Activated T-cell treated with anti-CD3 and anti-CD28 coated beads, Interleukin-2, amount 50 U/mL, for 24 hours (primary cell): ENCODE measurements at regions not wholly inside any gene's neighbourhood (a gene's known extent, or its start where the extent isn't known, plus 50 kb on each side); places are given as distances from the start of the nearest gene placed in this dataset.

Experiments used
- DNase-seq: peaks from one replicate; pipeline ENCODE4 v3.0.0-alpha.2; 2020
- H3K27ac Mint-ChIP-seq: 2 replicates; pipeline ENCODE4 v1.8.0; 2020; ENCODE audit warnings: mild to moderate bottlenecking, mixed read lengths
- H3K27me3 Mint-ChIP-seq: 2 replicates; pipeline ENCODE4 v1.8.0; 2020; ENCODE audit warnings: mixed read lengths
- H3K36me3 Mint-ChIP-seq: 2 replicates; pipeline ENCODE4 v1.8.0; 2020; ENCODE audit warnings: low read depth, mixed read lengths
- H3K4me1 Mint-ChIP-seq: 2 replicates; pipeline ENCODE4 v1.8.0; 2020; ENCODE audit warnings: low read depth, mixed read lengths
- H3K4me3 Mint-ChIP-seq: 2 replicates; pipeline ENCODE4 v1.8.0; 2020; ENCODE audit warnings: mild to moderate bottlenecking, moderate library complexity, mixed read lengths
- H3K9me3 Mint-ChIP-seq: 2 replicates; pipeline ENCODE4 v1.8.0; 2020; ENCODE audit warnings: mixed read lengths

DNA sequence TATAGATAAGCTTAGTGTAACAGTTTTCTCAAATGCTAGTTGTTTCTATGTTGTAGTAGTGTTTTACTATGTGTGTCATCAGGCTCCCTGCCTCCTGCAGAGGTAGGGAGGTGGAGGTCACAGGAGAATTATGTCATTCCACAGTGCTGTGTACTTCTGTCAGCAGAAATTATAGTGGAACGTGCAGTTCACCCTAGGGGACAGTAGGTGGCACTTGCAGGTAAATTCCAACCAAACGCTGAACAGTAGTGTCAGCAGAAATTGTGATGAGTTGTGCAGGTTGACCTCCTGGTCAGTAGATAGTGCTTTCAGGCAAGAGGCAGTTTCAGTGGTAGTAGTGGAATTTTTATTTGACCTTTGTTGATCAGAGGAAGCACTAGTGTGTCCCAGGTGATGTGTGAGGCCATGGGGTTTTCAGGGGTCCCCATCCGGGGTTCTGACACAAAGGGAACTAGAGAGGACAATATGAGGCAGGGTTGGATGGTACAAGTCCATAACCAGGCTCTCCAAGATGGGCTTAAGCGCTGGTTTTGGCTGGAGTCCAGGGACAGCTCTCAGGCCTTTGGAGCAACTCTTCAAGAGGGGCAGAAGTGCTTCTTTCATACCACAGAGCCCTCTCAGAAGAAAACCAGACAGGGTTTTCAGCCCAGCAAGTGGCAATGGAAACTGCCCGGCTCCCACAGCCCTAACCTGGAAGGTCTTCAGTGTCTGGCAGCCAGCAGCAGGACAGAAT lies 402.9 kb downstream of the CYLC2 start:
- Mint-ChIP-seq H3K4me3 (no peak overlapping the region), H3K36me3 (no peaks in the 10 kb centered on the region), H3K9me3 (no peaks in the 10 kb centered on the region), H3K27ac (no peak overlapping the region), H3K4me1 (no peaks in the 10 kb centered on the region), H3K27me3 (no peaks in the 10 kb centered on the region)
- peak; percentile 30 for DNase-seq

DNA sequence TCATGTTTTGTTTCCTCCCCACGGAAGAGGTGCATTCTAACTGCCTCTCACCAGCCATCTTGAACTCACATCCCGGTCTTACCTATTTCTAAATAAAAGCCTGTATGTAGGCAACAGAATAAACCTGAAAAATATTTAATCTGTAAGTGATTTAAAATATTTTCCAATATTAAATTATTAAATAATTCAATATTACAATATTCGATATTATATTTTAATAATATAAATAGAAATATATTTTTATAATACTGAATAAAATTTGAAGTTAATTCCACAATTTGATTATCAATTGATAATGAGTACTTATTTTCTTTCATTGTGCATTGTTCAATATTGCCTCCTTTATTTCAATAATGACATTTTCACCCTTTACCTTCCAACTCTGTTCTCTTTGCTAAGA lies 404.4 kb downstream of the CYLC2 start:
- no peak overlapping the region for H3K4me3 Mint-ChIP-seq
- H3K36me3 Mint-ChIP-seq = no peaks in the 10 kb centered on the region
- no peaks in the 10 kb centered on the region for H3K4me1 Mint-ChIP-seq
- H3K27ac Mint-ChIP-seq = no peak overlapping the region
- no peaks in the 10 kb centered on the region for H3K27me3 Mint-ChIP-seq
- DNase-seq = no peak
- H3K9me3 Mint-ChIP-seq = no peaks in the 10 kb centered on the region

DNA sequence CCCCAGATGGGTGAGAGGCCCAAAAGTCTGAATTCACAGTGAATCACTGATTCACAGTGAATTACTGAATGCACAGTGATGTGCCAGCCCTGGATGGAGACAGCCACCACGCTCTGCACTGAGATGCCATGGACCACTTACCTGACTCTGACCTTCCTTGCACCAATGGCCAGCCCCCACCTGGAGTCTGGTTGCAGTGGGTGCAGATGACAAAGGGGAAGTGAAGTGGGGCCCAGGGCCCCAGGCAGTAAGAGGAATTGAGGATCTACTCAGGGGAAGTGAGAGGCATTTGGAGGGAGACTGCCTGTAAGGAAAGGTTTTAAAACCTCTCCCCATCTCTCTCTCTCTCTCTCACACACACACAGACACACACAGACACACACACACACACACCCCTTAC lies 412.1 kb downstream of the CYLC2 start:
- no peak overlapping the region for H3K4me3 Mint-ChIP-seq
- H3K9me3 Mint-ChIP-seq = no peaks in the 10 kb centered on the region
- H3K27me3 Mint-ChIP-seq = no peaks in the 10 kb centered on the region
- no peaks in the 10 kb centered on the region for H3K36me3 Mint-ChIP-seq
- no peak for DNase-seq
- H3K4me1 Mint-ChIP-seq = no peaks in the 10 kb centered on the region
- H3K27ac Mint-ChIP-seq = no peak overlapping the region

DNA sequence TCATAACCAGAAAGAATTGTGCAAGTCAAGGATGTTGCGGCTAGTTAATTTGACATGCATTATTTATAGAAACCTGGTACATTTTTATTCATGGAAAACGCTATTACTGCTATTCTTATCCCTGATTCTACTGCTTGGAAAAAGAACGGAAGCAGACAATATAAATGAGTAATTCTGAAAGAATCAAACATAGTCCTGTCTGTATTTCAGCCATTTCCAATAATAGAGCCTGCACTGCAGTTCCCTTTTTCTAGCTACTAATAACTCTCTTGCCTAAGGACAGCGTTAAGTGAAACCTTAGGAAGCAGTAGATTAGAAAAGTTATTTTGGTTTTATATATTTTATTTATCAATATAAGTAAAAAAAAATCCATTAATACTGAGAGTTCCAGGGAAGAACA lies 414.9 kb downstream of the CYLC2 start:
- H3K27ac Mint-ChIP-seq = no peak overlapping the region
- no peak overlapping the region for H3K4me3 Mint-ChIP-seq
- DNase-seq = no peak
- no peaks in the 10 kb centered on the region for H3K9me3 Mint-ChIP-seq
- H3K4me1 Mint-ChIP-seq = no peaks in the 10 kb centered on the region
- H3K27me3 Mint-ChIP-seq = no peaks in the 10 kb centered on the region
- no peaks in the 10 kb centered on the region for H3K36me3 Mint-ChIP-seq

DNA sequence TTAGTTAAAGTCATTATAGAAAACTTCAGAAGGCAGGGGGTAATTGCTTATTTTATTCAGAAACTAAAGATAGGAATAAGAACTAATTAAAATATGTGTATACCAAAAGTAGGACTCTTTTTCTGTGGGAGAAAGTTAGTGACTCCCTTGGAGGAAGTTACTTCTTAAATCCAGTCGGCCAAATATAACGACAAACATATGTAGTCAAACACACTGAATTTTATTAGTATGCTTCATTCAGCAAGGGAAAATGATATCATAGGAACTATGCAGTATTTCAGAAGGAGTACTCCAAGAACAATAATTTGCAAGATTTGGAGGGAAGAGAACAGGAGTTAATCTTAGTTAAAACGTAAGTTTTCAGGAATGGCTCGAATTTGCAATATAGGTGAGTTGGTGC lies 432.6 kb downstream of the CYLC2 start:
- DNase-seq = no peak
- H3K9me3 Mint-ChIP-seq = peaks cover 2% of the 10 kb centered on the region
- no peaks in the 10 kb centered on the region for H3K27me3 Mint-ChIP-seq
- H3K4me3 Mint-ChIP-seq = no peak overlapping the region
- no peak overlapping the region for H3K27ac Mint-ChIP-seq
- H3K4me1 Mint-ChIP-seq = no peaks in the 10 kb centered on the region
- H3K36me3 Mint-ChIP-seq = no peaks in the 10 kb centered on the region

DNA sequence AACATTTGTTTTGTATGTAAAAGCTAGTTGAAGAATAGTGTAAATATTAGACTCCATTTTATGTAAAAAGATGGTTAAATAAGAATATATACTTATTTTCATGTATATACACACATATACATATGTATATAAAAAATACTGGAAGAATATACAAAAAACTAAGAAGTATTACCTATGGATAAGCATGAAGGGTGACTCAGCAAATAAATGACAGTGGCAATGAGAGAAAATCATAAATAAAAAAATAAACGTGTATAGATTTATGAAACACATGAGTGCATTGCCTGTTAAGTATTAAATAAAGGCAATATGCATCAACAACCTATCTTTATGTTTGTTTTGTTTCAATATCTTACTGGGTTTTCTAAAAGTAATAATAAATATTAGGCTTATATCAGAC lies 435.3 kb downstream of the CYLC2 start:
- Mint-ChIP-seq H3K27ac (no peak overlapping the region), H3K4me3 (no peak overlapping the region), H3K9me3 (peaks cover 2% of the 10 kb centered on the region), H3K27me3 (no peaks in the 10 kb centered on the region), H3K4me1 (no peaks in the 10 kb centered on the region), H3K36me3 (no peaks in the 10 kb centered on the region)
- DNase-seq = no peak

DNA sequence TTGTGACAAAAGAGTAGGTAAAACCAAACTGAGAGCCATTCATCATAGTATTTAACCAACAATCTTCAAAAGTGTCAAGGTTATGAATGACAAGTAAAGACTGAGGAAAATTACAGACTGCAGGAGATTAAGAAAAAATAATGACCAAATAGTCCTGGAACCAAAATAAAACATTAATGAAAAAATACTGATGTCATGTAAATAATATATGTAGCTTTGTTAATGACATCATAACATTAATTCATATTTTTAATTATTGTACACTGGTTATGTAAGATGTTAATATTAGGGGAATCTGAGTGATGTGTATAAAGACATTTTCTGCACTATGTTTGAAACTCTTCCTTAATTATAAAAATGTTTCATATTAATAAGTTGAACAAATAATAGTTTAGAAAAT lies 436.7 kb downstream of the CYLC2 start:
- Mint-ChIP-seq H3K4me3 (no peak overlapping the region), H3K27me3 (no peaks in the 10 kb centered on the region), H3K36me3 (no peaks in the 10 kb centered on the region), H3K9me3 (peaks cover 2% of the 10 kb centered on the region), H3K4me1 (no peaks in the 10 kb centered on the region), H3K27ac (no peak overlapping the region)
- DNase-seq = no peak

DNA sequence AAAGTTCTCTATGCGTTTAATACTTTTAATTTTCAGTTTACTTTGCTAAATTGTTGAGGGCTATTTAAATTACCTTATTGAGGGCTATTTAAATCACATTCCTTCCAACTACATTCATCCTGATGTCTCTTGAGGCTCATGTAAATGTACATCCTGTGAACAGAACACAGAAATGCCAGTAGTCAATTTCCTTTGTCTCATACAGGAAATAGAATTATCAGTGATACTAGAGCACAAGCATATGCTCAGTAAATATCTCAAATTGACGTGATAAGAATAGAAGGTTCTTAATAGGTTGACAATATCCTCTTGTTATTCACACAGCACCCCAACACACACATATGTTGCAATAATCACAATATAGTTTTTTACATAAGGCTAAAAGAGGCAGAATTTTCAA lies 449.0 kb downstream of the CYLC2 start:
- DNase-seq = no peak
- H3K4me3 Mint-ChIP-seq = no peak overlapping the region
- H3K27ac Mint-ChIP-seq = no peak overlapping the region
- H3K27me3 Mint-ChIP-seq = no peaks in the 10 kb centered on the region
- no peaks in the 10 kb centered on the region for H3K9me3 Mint-ChIP-seq
- no peaks in the 10 kb centered on the region for H3K36me3 Mint-ChIP-seq
- H3K4me1 Mint-ChIP-seq = no peaks in the 10 kb centered on the region

DNA sequence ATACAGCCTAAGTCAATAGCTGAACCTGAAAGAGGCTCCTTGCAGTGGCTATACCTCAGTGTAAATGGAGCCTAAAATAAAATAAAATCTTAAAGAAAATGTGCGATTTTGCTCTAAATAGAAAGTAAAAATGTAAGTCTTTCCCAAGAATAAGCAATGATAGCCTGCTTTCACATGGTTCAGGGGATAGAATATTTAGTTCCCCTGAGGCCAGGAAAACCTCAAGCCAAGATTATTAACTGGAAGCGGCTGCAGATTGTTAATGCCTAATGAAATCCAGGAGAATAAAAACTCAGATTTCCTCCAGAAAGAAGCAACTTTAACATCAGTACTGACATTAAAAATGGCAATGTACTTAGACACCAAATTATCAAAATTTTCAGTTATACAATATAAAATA lies 463.7 kb downstream of the CYLC2 start:
- no peak overlapping the region for H3K27ac Mint-ChIP-seq
- H3K4me3 Mint-ChIP-seq = no peak overlapping the region
- H3K27me3 Mint-ChIP-seq = no peaks in the 10 kb centered on the region
- H3K36me3 Mint-ChIP-seq = no peaks in the 10 kb centered on the region
- peaks cover 11% of the 10 kb centered on the region for H3K9me3 Mint-ChIP-seq
- no peak for DNase-seq
- no peaks in the 10 kb centered on the region for H3K4me1 Mint-ChIP-seq

DNA sequence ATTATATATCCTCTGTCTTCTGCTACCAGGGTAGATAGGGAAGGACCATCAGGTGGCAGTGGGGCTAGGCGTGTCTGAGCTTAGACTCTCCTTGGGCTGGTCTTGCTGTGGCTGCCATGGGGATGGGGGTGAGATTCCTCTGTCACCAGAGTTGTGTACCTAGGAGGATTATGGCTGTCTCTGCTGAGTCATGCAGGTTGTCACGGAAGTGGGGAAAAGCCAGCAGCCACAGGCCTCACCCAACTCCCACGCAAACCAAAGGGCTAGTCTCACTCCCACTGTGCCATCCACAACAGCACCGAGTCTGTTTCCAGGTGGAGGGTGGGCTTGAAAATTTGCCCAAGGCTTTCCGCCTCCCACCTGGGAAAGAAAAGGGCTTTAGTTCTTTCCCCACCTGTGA lies 476.1 kb downstream of the CYLC2 start:
- no peaks in the 10 kb centered on the region for H3K36me3 Mint-ChIP-seq
- H3K27me3 Mint-ChIP-seq = no peaks in the 10 kb centered on the region
- H3K4me3 Mint-ChIP-seq = no peak overlapping the region
- DNase-seq = no peak
- H3K4me1 Mint-ChIP-seq = no peaks in the 10 kb centered on the region
- no peak overlapping the region for H3K27ac Mint-ChIP-seq
- H3K9me3 Mint-ChIP-seq = peaks cover 19% of the 10 kb centered on the region

DNA sequence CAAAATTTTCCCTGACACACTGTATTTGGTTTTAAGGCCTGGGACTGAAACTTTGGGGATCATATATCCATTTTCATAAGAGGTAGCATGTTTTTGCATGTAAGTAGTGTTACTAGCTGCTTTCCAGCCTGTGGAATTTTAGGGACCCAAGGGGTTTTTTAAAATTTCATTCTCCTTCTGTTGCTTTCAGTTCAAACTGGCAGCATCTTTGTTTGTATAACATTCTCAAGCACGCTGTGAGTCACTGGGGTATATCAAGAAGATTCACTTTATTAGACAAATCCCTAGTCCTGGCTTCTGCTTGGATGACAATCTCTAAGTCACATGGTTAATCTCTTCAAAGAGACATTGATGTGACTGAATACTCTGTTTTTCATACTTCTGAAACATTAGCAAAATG lies 479.0 kb downstream of the CYLC2 start:
- Mint-ChIP-seq H3K27ac (no peak overlapping the region), H3K9me3 (peaks cover 12% of the 10 kb centered on the region), H3K27me3 (no peaks in the 10 kb centered on the region), H3K4me1 (no peaks in the 10 kb centered on the region), H3K4me3 (no peak overlapping the region), H3K36me3 (no peaks in the 10 kb centered on the region)
- no peak for DNase-seq

DNA sequence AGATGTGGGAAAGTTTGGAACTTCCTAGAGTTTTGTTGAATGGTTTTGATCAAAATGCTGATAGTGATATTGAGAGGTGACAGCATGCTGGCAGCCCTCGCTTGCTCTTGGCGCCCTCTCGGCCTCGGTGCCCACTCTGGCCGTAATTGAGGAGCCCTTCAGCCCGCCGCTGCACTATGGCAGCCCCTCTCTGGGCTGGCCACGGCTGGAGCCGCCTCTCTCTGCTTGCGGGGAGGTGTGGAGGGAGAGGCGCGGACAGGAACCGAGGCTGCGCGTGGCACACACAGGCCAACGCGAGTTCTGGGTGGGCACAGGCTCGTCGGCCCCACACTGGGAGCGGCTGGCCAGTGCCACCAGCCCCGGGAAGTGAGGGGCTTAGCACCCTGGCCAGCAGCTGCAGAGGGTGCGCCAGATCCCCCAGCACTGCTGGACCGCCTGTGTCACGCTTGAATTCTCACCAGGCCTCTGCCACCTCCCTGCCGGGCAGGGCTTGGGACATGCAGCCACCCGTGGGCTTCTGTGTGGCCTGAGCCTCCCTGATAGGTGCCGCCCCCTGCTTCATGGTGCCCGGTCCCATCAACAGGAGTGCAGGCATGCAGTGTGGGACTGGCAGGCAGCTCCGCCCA lies 488.5 kb downstream of the CYLC2 start:
- H3K27ac Mint-ChIP-seq = no peak overlapping the region
- DNase-seq = no peak
- H3K4me1 Mint-ChIP-seq = no peaks in the 10 kb centered on the region
- no peak overlapping the region for H3K4me3 Mint-ChIP-seq
- no peaks in the 10 kb centered on the region for H3K27me3 Mint-ChIP-seq
- H3K36me3 Mint-ChIP-seq = no peaks in the 10 kb centered on the region
- H3K9me3 Mint-ChIP-seq = peaks cover 6% of the 10 kb centered on the region

DNA sequence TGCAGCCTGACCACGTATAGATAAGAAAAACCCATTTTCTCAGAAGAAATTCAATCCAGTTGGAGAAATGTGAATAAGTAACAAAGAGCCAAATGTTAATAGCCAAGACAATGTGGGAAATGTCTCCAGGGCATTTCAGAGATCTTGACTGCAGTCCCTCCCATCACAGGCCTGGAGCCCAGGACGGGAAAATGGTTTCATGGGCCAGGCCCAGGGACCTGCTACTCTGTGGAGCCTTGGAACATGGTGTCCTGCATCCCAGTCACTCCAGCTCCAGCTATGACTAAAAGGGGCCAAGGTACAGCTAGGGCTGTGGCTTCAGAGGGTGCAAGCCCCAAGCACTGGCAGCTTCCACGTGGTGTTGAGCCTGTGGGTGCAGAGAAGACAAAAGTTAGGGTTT lies 490.0 kb downstream of the CYLC2 start:
- Mint-ChIP-seq H3K27ac (no peak overlapping the region), H3K4me3 (no peak overlapping the region), H3K27me3 (no peaks in the 10 kb centered on the region), H3K36me3 (no peaks in the 10 kb centered on the region), H3K9me3 (peaks cover 6% of the 10 kb centered on the region), H3K4me1 (no peaks in the 10 kb centered on the region)
- DNase-seq = no peak

DNA sequence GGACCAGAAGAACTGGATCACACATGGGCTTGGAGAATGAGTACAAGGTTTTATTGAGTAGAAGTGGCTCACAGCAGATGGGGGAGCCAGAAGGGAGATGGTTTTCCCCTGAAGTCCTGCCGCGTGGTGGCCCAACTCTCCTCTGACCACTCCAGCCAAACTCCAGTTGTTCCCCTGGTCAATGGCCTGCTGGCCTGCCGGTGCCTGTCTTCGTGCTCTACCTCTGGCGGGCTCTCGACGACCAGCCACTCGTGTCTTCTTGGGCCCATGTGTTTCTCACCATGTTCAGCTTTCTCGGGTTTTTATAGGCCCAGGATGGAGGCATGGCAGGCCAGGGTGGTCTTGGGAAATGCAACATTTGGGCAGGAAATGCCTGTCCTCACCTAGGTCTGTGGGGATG lies 519.6 kb downstream of the CYLC2 start:
- no peak overlapping the region for H3K4me3 Mint-ChIP-seq
- no peaks in the 10 kb centered on the region for H3K4me1 Mint-ChIP-seq
- DNase-seq = no peak
- H3K27me3 Mint-ChIP-seq = no peaks in the 10 kb centered on the region
- no peak overlapping the region for H3K27ac Mint-ChIP-seq
- no peaks in the 10 kb centered on the region for H3K36me3 Mint-ChIP-seq
- H3K9me3 Mint-ChIP-seq = peaks cover 1% of the 10 kb centered on the region

DNA sequence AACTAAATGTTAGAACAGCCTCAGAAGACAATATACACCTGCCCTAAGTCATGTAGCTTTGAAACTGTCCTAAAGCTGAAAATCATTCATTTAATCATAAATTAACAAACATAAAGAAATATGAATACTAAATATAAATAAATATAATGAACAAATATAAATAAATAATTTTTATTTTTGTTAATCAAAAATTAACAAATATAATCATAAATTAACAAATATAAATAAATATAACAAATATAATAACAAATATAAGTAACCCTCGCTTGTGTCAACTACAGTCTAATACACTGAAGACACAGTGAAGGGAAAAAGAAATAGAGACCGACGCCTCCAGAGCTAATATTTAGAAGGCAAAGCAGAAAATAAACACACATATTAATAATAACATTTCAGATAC lies 527.3 kb downstream of the CYLC2 start:
- Mint-ChIP-seq H3K9me3 (no peaks in the 10 kb centered on the region), H3K36me3 (no peaks in the 10 kb centered on the region), H3K27ac (no peak overlapping the region), H3K27me3 (no peaks in the 10 kb centered on the region), H3K4me1 (no peaks in the 10 kb centered on the region), H3K4me3 (no peak overlapping the region)
- DNase-seq = no peak

DNA sequence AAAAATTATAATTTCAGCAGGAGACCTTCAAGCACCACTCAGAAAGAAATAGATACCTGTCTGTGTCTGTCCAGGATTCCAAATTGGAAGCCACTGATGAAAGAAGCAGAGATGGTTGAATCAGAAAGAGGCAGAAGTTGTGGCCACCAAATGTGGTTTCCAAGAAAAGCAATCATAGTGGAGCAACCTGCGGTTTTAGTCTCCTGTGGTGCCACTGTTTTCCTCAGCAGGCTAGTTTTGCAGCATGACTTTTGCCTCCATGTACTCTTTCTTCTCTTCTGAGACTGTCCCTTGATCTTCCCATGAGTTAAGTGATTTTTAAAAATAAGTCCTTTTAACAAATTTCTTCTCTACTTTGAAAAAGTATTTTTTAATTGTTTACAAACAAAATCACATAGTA lies 535.8 kb downstream of the CYLC2 start:
- H3K36me3 Mint-ChIP-seq = no peaks in the 10 kb centered on the region
- H3K27me3 Mint-ChIP-seq = no peaks in the 10 kb centered on the region
- H3K4me1 Mint-ChIP-seq = no peaks in the 10 kb centered on the region
- H3K27ac Mint-ChIP-seq = no peak overlapping the region
- no peak for DNase-seq
- H3K4me3 Mint-ChIP-seq = no peak overlapping the region
- peaks cover 6% of the 10 kb centered on the region for H3K9me3 Mint-ChIP-seq
